GM12872 (cell line): ENCODE measurements at regions not wholly inside any gene's neighbourhood (a gene's known extent, or its start where the extent isn't known, plus 50 kb on each side); places are given as distances from the start of the nearest gene placed in this dataset.

Source experiments
- CTCF ChIP-seq: IDR thresholded peaks from 3 replicates; pipeline ENCODE4 v1.5.1; 2011; ENCODE audit warnings: low read depth, mild to moderate bottlenecking, low read length, moderate library complexity; ENCODE audit not compliant: insufficient read depth

- TF ChIP-seq CTCF, result no peak
Observed at GRCh38 chr6:74114428-74114827, 418.4 kb downstream of the CD109 start.

- TF ChIP-seq CTCF, result no peak
Observed at GRCh38 chr6:74113901-74114300, 417.9 kb downstream of the CD109 start.

- no peak for TF ChIP-seq CTCF
Observed at GRCh38 chr6:74103417-74103816, 407.4 kb downstream of the CD109 start.

GRCh38 chr6:74100719-74101287, 404.8 kb downstream of the CD109 start:
- no peak for TF ChIP-seq CTCF

GRCh38 chr6:74096329-74096728, 400.3 kb downstream of the CD109 start:
- TF ChIP-seq CTCF, result no peak

GRCh38 chr6:74093361-74093760, 397.4 kb downstream of the CD109 start:
- TF ChIP-seq CTCF, result no peak

- TF ChIP-seq CTCF, result no peak
Observed at GRCh38 chr6:74091794-74092157, 395.8 kb downstream of the CD109 start.
